IgD-negative memory B cell (primary cell): ENCODE measurements at regions not wholly inside any gene's neighbourhood (a gene's known extent, or its start where the extent isn't known, plus 50 kb on each side); places are given as distances from the start of the nearest gene placed in this dataset.
"Not testable (repeated sequence)": the region's sequence is repeated elsewhere in the genome, so short reads cannot be mapped to it uniquely, and the experiment has no call there.

Source experiments
- H3K27ac Mint-ChIP-seq, 3 donors: one replicate each; pipeline ENCODE4 v1.8.0; 2020 to 2022; ENCODE audit warnings: mild to moderate bottlenecking in 3 of 3, mixed read lengths in 3 of 3, moderate library complexity in 1 of 3
- H3K27me3 Mint-ChIP-seq: one replicate; pipeline ENCODE4 v1.8.0; 2021; ENCODE audit warnings: mixed read lengths
- H3K36me3 Mint-ChIP-seq: one replicate; pipeline ENCODE4 v1.8.0; 2020; ENCODE audit warnings: mild to moderate bottlenecking, mixed read lengths
- H3K4me1 Mint-ChIP-seq, 3 donors: one replicate each; pipeline ENCODE4 v1.8.0; 2020 to 2022; ENCODE audit warnings: mixed read lengths in 3 of 3, mild to moderate bottlenecking in 1 of 3
- H3K4me3 Mint-ChIP-seq, 4 donors: one replicate each; pipeline ENCODE4 v1.8.0; 2020 to 2022; ENCODE audit warnings: mild to moderate bottlenecking in 4 of 4, mixed read lengths in 4 of 4, moderate library complexity in 3 of 4
- H3K9me3 Mint-ChIP-seq, 3 donors: one replicate each; pipeline ENCODE4 v1.8.0; 2020 to 2021; ENCODE audit warnings: mixed read lengths in 3 of 3, mild to moderate bottlenecking in 1 of 3

DNA sequence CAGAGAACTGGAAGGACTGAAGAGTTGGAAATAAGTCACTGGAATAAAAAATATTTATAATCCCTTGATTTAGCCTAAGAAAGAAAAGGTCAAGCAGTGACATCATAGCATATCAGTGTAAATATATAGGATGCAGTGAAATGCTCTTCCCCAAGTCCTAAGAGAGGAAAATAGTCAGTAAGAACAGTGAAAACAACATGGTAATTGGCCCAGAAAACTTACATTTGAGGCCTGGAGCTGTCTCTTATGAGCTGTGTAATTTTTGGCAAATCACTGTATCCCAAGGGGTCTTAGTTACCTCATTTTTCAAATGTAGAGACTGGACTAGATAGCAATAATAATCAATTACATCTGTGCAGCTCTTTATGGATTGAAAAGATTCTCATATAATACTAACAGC is 255.7 kb upstream of the AR start:
- Mint-ChIP-seq H3K36me3 (no peaks in the 10 kb centered on the region), H3K9me3 (no peaks in the 10 kb centered on the region), H3K4me3 (no peak overlapping the region), H3K4me1 (no peaks in the 10 kb centered on the region), H3K27ac (no peak overlapping the region), H3K27me3 (no peaks in the 10 kb centered on the region)

DNA sequence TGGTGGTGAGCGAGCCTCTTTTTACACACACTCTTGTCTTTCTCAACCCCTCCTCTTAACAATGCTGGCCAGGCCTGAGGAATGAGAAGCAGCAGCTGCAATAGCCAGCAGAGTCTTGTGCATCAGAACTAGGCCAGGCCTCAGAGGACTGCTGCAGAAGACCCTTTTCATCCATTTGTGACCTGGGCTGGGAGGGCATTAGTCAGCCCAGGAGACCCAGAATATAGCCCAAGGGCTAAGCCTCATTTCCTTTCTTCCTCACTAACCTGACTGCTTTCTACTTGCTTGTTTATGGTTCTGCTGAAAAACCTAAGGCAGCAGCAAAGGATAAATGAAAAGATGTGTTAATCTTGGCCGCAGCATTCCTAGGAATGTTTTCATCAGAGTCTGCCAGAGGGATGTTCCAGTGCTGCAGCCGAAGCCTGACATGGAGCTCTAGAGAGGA is 254.7 kb upstream of the AR start:
- H3K4me1 Mint-ChIP-seq: no peaks in the 10 kb centered on the region
- H3K27ac Mint-ChIP-seq: no peak overlapping the region
- H3K4me3 Mint-ChIP-seq: no peak overlapping the region
- no peaks in the 10 kb centered on the region for H3K27me3 Mint-ChIP-seq
- no peaks in the 10 kb centered on the region for H3K36me3 Mint-ChIP-seq
- no peaks in the 10 kb centered on the region for H3K9me3 Mint-ChIP-seq

DNA sequence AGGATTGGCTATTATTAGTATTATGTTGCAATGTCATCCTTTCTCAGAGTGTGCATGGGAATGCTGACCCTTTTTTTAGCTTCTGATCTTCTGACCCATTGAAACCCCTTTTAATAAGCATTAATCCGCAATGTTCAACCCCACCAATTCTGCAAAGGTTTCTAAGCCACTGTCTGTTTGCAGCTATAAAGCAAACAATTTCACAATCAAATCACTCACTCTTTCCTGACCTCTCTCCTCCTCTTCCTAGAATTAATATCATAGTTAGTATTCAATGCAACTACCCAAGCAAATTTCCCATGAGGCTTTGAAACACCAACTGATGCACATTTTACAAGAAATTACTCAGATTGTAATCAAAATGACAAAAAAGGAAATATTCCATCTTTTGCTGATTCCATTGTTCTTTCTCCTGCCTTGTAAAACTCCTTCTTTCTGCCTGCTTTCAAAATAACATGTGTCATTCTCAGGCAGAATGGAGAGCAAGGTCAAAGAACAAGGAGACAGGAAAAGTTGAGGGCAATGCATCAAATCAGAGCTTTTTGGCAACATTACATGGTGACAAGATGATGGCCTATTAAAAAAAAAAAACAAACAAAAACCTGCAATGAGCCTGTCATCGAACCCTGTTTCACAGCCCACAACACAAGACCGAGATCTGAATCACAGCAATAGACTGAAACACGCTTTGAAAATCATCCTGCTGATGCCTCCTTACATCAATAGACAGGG is 253.2 kb upstream of the AR start:
- no peaks in the 10 kb centered on the region for H3K27me3 Mint-ChIP-seq
- H3K36me3 Mint-ChIP-seq: no peaks in the 10 kb centered on the region
- H3K9me3 Mint-ChIP-seq: peaks cover 0 to 2% (median 0%) of the 10 kb centered on the region in 3 donors
- H3K4me3 Mint-ChIP-seq: no peak overlapping the region
- H3K27ac Mint-ChIP-seq: no peak overlapping the region
- H3K4me1 Mint-ChIP-seq: no peaks in the 10 kb centered on the region

DNA sequence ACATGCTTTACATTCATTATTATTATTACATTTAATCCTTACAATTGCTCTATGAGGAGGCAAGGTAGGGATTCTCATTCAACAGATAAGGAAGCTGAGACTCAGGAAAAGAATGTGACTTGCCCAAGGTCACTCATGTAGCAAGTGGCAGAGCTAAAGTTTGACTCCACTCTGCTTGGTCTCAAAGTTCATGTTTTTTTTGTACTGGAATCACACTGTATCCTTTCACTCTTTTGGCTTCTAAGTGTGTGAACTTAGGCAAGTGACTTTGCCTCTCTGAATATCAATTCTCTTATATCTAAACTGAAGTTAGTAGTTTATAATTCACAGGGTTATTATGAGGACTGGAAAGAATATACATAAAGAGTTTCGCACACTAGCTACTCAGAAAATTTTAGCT is 247.9 kb upstream of the AR start:
- Mint-ChIP-seq H3K9me3 (peaks cover 0 to 2% (median 0%) of the 10 kb centered on the region in 3 donors), H3K4me1 (no peaks in the 10 kb centered on the region), H3K36me3 (no peaks in the 10 kb centered on the region), H3K4me3 (no peak overlapping the region), H3K27me3 (no peaks in the 10 kb centered on the region), H3K27ac (no peak overlapping the region)

DNA sequence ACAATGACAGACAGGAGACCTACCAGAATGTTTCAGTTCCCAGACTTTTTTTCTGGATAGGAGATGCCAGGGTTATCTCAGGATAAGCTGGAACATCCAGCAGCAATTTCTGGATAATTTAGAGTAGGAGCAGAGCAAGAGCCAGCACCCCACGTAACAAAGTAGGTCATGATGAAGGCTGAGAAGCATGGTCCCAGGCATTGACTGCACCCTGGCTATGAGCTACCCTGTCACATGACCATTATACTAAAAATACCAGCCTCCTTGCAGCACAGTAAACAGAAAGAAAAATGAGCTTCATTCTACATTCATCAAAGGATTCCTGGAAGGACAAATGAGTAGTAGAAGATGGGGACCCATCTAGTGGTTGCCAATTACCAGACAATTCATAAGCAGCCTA is 247.4 kb upstream of the AR start:
- Mint-ChIP-seq H3K4me3 (no peak overlapping the region), H3K36me3 (no peaks in the 10 kb centered on the region), H3K27me3 (no peaks in the 10 kb centered on the region), H3K27ac (no peak overlapping the region), H3K9me3 (peaks cover 0 to 2% (median 0%) of the 10 kb centered on the region in 3 donors), H3K4me1 (no peaks in the 10 kb centered on the region)

DNA sequence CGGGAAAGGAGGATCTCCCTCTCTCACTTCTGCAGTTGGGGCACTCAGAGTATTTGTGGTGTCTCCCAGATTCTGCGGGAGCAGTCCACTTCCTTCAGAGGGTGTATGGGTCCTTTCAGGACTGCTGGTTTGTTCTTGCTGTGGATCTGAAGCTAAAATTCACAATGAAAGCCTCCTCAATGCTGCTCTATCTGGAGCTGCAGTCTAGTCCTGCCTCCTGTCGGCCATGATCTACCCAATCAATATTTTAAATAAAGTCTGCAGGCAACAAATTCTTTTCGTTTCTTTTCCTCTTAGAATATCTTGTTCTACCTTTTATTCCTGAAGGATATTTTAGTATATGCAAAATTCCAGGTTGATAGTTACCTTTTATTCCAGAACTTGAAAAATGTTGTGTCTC is 226.1 kb upstream of the AR start:
- Mint-ChIP-seq H3K9me3 (peaks cover 0 to 13% (median 13%) of the 10 kb centered on the region in 3 donors), H3K36me3 (peaks cover 1% of the 10 kb centered on the region), H3K4me1 (no peaks in the 10 kb centered on the region), H3K4me3 (no peak overlapping the region), H3K27me3 (peaks cover 2% of the 10 kb centered on the region), H3K27ac (no peak overlapping the region)

DNA sequence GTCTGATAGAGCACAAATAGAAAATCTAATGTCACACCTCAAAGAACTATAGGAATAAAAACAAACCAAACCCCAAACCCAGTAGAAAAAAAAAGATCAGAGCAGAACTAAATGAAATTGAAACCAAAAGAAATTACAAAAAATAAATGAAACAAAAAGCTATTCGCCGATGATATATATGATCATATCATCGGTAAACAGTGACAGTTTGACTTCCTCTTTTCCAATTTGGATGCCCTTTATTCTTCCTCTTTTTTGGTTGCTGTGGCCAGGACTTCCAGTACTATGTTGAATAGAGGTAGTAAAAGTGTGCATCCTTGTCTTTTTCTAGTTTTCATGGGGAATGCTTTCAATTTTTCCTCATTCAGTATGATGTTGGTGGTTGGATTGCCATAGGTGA is 215.3 kb upstream of the AR start:
- H3K27ac Mint-ChIP-seq: no peak overlapping the region
- H3K36me3 Mint-ChIP-seq: no peaks in the 10 kb centered on the region

DNA sequence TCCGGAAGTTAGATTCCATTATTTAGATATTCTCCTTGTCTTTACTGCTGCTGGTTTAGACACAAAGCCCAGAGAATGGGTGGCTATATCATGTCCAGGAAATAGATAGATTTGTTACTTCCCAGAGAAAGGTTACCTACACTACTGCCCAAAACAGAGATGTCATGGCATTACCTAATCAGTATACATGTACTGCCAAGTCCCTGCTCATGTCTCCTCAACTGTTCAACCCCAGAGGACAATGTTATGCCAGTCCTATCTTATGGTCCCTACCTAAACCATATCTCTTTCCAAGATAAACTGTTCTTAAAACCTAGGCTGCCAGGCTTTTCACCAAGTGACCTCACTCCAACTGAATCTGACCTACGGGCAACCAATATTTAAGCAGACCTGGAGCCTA is 209.5 kb upstream of the AR start:
- Mint-ChIP-seq H3K36me3 (no peaks in the 10 kb centered on the region), H3K9me3 (peaks cover 3 to 7% (median 4%) of the 10 kb centered on the region in 3 donors), H3K27me3 (no peaks in the 10 kb centered on the region), H3K4me1 (no peaks in the 10 kb centered on the region), H3K4me3 (no peak overlapping the region), H3K27ac (no peak overlapping the region)

More for the DNA sequence above, 215.3 kb upstream of the AR start:
- H3K4me3 Mint-ChIP-seq: peak overlapping the region in 1 of 4 donors; percentile 59
- H3K9me3 Mint-ChIP-seq: peaks cover 4 to 8% (median 6%) of the 10 kb centered on the region in 3 donors
- no peaks in the 10 kb centered on the region for H3K27me3 Mint-ChIP-seq
- peaks cover 0 to 2% (median 2%) of the 10 kb centered on the region in 3 donors for H3K4me1 Mint-ChIP-seq

DNA sequence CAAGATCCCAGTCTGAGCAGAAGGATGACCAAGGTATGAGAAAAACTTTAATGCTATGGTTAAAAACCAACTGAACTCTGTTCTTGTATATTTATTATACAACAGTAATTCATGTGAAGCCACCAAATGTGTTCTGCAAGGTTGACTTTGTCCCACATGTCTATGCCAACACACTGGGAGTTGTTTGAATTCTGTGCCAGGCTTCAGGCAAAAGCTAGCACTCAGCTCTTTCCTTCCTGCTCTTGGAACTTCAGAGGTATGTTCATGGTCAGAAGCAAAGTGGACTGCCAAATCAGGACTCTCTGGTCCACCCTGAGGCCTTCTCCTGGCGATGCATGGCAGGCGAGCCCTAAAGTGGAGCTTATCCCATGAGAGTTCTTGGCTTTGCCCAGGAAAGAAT is 205.6 kb upstream of the AR start:
- Mint-ChIP-seq H3K4me1 (no peaks in the 10 kb centered on the region), H3K27me3 (no peaks in the 10 kb centered on the region)

DNA sequence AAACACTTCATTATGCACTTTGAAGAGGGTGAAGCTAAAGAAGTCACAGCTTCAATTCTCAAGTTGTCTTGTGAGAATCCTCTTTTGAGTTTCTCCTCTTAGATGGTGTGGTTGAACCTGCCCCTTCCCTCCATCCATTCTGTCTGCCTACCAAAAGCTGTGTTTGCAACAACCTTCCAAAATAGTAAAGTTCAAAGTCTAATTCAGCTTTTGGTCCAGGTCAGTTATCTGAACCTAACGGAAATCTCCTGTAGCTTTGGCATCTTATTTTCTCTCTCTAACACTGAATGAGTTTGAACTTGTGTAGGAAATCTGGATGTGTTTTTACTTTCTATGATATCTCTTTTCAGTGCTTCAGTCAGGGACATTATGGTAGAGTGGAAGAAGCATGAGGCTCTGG is 201.7 kb upstream of the AR start:
- Mint-ChIP-seq H3K36me3 (no peaks in the 10 kb centered on the region), H3K4me3 (no peak overlapping the region), H3K9me3 (peaks cover 0 to 4% (median 3%) of the 10 kb centered on the region in 3 donors), H3K27ac (no peak overlapping the region), H3K4me1 (no peaks in the 10 kb centered on the region), H3K27me3 (no peaks in the 10 kb centered on the region)

More for the DNA sequence above, 205.6 kb upstream of the AR start:
- Mint-ChIP-seq H3K4me3 (no peak overlapping the region), H3K36me3 (no peaks in the 10 kb centered on the region), H3K9me3 (peaks cover 0 to 5% (median 3%) of the 10 kb centered on the region in 3 donors), H3K27ac (no peak overlapping the region)

DNA sequence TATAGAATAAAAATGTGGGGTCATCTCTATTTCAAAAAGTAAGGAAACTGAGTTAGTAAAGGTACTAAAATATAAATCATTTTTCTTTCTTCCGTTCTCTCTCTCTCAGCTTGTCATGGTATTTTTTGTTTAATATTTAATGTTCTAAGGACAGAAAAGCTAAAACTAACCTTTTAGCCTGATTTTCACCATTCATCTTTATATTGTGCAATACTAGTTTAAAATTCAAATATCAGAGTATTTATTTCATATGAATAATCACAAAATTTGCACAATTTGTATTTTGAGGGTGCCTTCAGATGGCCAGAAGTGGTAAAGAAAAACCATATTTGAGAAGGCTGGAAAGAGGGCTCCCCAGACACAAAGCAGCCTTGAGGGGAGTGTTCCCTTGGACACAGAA is 197.6 kb upstream of the AR start:
- Mint-ChIP-seq H3K27ac (no peak overlapping the region), H3K36me3 (no peaks in the 10 kb centered on the region), H3K4me1 (no peaks in the 10 kb centered on the region), H3K9me3 (peaks cover 0 to 2% (median 0%) of the 10 kb centered on the region in 3 donors), H3K27me3 (no peaks in the 10 kb centered on the region), H3K4me3 (no peak overlapping the region)

DNA sequence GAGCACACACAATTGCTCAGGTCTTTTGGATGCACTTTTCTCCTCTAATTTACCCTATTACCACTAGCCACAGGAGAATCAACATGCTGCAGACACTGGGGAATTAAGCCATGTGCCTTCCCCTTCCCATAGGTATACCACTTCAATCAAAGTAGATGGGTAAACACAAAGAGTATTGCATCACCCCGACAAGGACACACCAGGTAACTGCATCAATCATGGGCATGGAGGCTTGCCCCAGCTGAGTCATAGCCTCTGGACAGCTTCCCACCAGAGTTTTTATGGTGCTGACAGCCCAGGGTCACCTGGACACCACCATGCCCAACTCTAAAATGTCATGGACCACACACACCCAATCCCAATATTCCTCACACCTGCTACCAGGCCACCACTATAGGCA is 197.2 kb upstream of the AR start:
- Mint-ChIP-seq H3K36me3 (no peaks in the 10 kb centered on the region), H3K4me3 (no peak overlapping the region), H3K4me1 (no peaks in the 10 kb centered on the region), H3K27me3 (no peaks in the 10 kb centered on the region), H3K27ac (no peak overlapping the region), H3K9me3 (peaks cover 0 to 2% (median 0%) of the 10 kb centered on the region in 3 donors)

DNA sequence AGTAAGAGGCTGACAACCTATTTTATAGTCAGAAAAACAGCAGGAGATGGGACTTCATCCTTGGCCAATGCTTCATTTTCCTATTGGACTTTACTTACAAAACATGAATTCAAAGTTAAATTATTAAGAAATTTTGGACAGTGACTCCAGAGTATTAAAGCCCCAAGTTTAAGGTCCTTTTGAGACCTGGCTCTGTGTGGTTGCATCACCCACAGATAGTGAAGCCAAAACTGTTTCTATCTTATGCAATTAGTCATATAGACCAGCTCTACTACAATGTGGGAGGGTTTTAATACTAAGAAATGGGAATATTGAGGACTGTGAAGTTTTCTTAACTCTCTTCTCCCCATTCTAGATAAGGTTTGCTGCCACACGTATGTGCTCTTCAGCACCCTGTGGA is 196.7 kb upstream of the AR start:
- Mint-ChIP-seq H3K36me3 (no peaks in the 10 kb centered on the region), H3K27me3 (no peaks in the 10 kb centered on the region), H3K4me1 (no peaks in the 10 kb centered on the region), H3K4me3 (no peak overlapping the region), H3K27ac (no peak overlapping the region), H3K9me3 (peaks cover 0 to 2% (median 0%) of the 10 kb centered on the region in 3 donors)

DNA sequence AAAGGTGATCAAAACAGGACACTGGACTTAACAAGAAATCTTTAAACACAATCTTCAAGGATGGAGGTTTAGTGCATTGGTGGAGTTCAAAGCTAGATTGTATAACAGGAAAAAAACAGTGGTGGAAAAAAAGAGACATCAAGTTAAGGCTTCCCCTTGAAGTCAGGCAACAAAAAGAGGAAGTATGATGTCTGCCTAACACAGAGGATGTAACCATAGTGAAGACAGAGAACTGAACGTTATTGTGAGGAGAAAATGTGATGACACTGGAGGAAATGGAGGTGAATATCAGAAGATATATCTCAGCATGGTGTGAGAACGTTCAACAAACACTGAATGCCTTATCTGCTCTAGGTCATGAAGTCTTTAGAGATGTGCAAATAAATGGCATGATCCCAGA is 192.4 kb upstream of the AR start:
- Mint-ChIP-seq H3K36me3 (no peaks in the 10 kb centered on the region), H3K27ac (no peak overlapping the region), H3K9me3 (peaks cover 0 to 2% (median 0%) of the 10 kb centered on the region in 3 donors), H3K4me1 (no peaks in the 10 kb centered on the region), H3K4me3 (no peak overlapping the region), H3K27me3 (no peaks in the 10 kb centered on the region)

DNA sequence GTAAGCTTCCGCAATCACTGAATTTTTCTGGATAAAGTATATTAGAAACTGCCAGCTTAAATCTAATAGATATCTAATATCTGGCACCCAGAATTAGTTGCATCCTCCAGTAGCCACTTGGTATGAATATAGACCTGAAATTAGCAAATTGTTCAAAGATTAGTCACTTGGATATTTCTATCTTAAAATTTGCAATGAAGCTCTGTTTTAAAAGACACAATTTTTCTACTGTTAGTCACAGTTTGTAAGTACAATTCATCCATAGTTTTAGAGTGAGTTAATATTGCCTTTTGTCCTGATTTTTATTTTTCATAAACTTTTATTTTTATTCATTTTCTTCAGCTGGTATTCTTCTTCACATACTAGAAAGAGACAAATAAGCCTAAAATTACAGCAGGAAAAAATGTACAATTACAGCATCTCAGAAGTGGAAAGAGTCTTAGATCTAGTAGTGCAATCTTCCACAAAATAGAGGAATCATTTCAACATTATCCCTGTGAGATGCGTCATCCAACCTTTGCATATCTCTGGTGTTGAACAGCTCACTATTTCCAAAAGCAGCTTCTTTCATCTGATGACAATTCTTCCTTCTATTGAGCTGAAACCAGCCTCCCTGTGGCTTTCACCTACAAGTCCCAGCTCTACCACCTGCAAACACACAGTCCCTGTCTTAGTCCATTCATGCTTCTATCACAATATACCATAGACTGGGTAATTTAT is 190.0 kb upstream of the AR start:
- Mint-ChIP-seq H3K27me3 (no peaks in the 10 kb centered on the region), H3K27ac (no peak overlapping the region), H3K36me3 (no peaks in the 10 kb centered on the region), H3K9me3 (peaks cover 0 to 2% (median 0%) of the 10 kb centered on the region in 3 donors), H3K4me1 (no peaks in the 10 kb centered on the region), H3K4me3 (no peak overlapping the region)

DNA sequence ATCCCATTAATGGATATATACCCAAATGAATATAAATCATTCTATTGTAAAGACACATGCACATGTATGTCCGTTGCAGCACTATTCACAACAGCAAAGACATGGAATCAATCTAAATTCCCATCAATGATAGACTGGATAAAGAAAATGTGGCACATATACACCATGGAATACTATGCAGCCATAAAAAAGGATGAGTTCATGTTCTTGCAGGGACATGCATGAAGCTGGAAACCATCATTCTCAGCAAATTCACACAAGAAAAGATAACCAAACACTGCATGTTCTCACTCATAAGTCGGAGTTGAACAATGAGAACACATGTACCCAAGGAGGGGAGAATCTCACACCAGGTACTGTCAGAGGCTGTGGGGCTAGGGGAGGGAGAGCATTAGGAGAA is 182.6 kb upstream of the AR start:
- not testable (repeated sequence) for H3K4me1 Mint-ChIP-seq, H3K4me3 Mint-ChIP-seq, H3K27ac Mint-ChIP-seq, H3K36me3 Mint-ChIP-seq, H3K27me3 Mint-ChIP-seq
- H3K9me3 Mint-ChIP-seq: peaks cover 7 to 15% (median 9%) of the 10 kb centered on the region in 3 donors
